RWPE2 (cell line): ENCODE measurements at regions not wholly inside any gene's neighbourhood (a gene's known extent, or its start where the extent isn't known, plus 50 kb on each side); places are given as distances from the start of the nearest gene placed in this dataset.

Experiments
- ATAC-seq: fragments of 200-7000 bp; cut with Tn5 transposase; 3 replicates; pipeline ENCODE4 v1.9.1; 2021; ENCODE audit warnings: low read depth
- DNase-seq: peaks from one replicate; pipeline ENCODE4 v3.0.0-alpha.2; 2020; ENCODE audit warnings: low spot score
- H3K27ac ChIP-seq: fragments of 450-650 bp; 2 replicates; pipeline ENCODE4 v1.5.1; 2017; ENCODE audit warnings: mild to moderate bottlenecking; ENCODE audit not compliant: poor library complexity, severe bottlenecking
- H3K27me3 ChIP-seq: fragments of 250-450 bp; sonication (Bioruptor Pico); 2 replicates; pipeline ENCODE4 v1.5.1; 2021; ENCODE audit warnings: mild to moderate bottlenecking, moderate library complexity; ENCODE audit not compliant: insufficient read depth, poor library complexity, severe bottlenecking
- H3K36me3 ChIP-seq: fragments of 250-450 bp; sonication (Bioruptor Pico); 2 replicates; pipeline ENCODE4 v1.5.1; 2020; ENCODE audit warnings: low read depth, mild to moderate bottlenecking, moderate library complexity
- H3K4me1 ChIP-seq: fragments of 250-450 bp; sonication (Bioruptor Pico); 2 replicates; pipeline ENCODE4 v1.5.1; 2021; ENCODE audit warnings: mild to moderate bottlenecking, moderate library complexity; ENCODE audit not compliant: insufficient read depth, poor library complexity, severe bottlenecking
- H3K4me3 ChIP-seq: fragments of 250-450 bp; sonication (Bioruptor Pico); 2 replicates; pipeline ENCODE4 v1.5.1; 2021; ENCODE audit warnings: mild to moderate bottlenecking, moderate library complexity; ENCODE audit not compliant: severe bottlenecking
- H3K9me3 ChIP-seq: fragments of 250-450 bp; sonication (Bioruptor Pico); 2 replicates; pipeline ENCODE4 v1.5.1; 2021; ENCODE audit warnings: mild to moderate bottlenecking, moderate library complexity; ENCODE audit not compliant: severe bottlenecking
- TF ChIP-seq, protein P1 (sequence below): fragments of 450-650 bp; IDR thresholded peaks from one replicate; pipeline ENCODE4 v1.5.1; 2017; ENCODE audit warnings: mild to moderate bottlenecking, moderate library complexity; ENCODE audit not compliant: poor library complexity, severe bottlenecking

DNA sequence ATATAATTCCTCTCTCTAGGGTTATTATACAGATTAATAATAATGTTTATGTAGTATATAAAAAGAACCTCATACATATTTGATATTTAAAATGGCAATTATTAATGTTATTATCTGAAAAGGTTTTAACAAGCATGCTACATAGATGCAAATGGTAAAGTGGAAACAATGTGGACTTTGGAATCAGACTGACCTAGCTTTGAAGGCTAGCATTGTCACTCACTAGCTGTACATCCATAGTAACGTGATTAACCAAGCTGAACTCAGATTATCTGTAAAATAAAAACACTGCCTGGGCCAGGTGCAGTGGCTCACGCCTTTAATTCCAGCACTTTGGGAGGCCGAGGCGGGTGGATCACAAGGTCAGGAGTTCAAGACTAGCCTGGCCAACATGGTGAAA, 233.7 kb upstream of the SPRY1 start:
- no peak for ATAC-seq
- H3K9me3 ChIP-seq = peaks cover 3% of the 10 kb centered on the region
- H3K36me3 ChIP-seq = no peaks in the 10 kb centered on the region
- H3K27ac ChIP-seq = no peak overlapping the region
- TF ChIP-seq, protein P1, sequence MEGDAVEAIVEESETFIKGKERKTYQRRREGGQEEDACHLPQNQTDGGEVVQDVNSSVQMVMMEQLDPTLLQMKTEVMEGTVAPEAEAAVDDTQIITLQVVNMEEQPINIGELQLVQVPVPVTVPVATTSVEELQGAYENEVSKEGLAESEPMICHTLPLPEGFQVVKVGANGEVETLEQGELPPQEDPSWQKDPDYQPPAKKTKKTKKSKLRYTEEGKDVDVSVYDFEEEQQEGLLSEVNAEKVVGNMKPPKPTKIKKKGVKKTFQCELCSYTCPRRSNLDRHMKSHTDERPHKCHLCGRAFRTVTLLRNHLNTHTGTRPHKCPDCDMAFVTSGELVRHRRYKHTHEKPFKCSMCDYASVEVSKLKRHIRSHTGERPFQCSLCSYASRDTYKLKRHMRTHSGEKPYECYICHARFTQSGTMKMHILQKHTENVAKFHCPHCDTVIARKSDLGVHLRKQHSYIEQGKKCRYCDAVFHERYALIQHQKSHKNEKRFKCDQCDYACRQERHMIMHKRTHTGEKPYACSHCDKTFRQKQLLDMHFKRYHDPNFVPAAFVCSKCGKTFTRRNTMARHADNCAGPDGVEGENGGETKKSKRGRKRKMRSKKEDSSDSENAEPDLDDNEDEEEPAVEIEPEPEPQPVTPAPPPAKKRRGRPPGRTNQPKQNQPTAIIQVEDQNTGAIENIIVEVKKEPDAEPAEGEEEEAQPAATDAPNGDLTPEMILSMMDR = no peak
- H3K27me3 ChIP-seq = no peaks in the 10 kb centered on the region
- no peak for DNase-seq
- no peak overlapping the region for H3K4me3 ChIP-seq
- H3K4me1 ChIP-seq = peaks cover 5% of the 10 kb centered on the region

DNA sequence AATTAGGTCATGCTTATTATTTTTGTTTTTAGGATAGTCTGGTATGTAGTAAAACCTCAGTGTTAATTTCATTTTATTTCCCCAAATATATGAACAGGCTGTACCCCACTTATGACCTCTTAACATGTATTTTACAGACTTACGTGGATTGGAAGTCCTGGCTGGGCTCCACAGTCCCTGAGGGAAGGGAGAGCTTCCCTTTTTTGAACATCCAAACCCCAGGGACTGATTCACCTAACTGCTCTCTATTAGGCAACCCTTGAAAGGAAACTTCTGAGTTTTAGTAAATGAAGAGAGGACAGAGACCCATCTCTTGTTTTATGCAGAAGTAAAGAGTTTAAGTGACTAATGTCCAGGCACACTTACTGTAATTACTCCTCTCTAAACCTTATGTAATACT, 233.1 kb upstream of the SPRY1 start:
- peaks cover 3% of the 10 kb centered on the region for H3K9me3 ChIP-seq
- no peaks in the 10 kb centered on the region for H3K27me3 ChIP-seq
- H3K4me3 ChIP-seq = no peak overlapping the region
- no peaks in the 10 kb centered on the region for H3K36me3 ChIP-seq
- TF ChIP-seq, protein P1 = no peak
- no peak for DNase-seq
- H3K27ac ChIP-seq = no peak overlapping the region
- ATAC-seq = no peak
- no peaks in the 10 kb centered on the region for H3K4me1 ChIP-seq

DNA sequence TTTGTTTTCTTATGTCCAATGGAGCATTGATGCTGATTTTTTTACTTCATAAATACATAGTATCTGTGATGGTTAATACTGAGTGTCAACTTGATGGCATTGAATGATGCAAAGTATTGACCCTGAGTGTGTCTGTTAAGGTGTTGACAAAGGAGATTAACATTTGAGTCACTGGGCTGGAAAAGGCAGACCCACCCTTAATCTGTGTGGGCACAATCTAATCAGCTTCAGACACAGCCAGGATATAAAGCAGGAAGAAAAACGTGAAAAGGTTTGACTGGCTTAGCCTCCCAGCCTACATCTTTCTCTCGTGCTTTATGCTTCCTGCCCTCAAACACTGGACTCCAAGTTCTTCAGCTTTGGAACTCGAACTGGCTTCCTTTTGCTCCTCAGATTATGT, 230.6 kb upstream of the SPRY1 start:
- no peaks in the 10 kb centered on the region for H3K27me3 ChIP-seq
- ATAC-seq (no peak), DNase-seq (no peak)
- no peaks in the 10 kb centered on the region for H3K36me3 ChIP-seq
- no peaks in the 10 kb centered on the region for H3K4me1 ChIP-seq
- no peak overlapping the region for H3K27ac ChIP-seq
- no peak overlapping the region for H3K4me3 ChIP-seq
- H3K9me3 ChIP-seq = peaks cover under 1% of the 10 kb centered on the region
- TF ChIP-seq, protein P1 = no peak

DNA sequence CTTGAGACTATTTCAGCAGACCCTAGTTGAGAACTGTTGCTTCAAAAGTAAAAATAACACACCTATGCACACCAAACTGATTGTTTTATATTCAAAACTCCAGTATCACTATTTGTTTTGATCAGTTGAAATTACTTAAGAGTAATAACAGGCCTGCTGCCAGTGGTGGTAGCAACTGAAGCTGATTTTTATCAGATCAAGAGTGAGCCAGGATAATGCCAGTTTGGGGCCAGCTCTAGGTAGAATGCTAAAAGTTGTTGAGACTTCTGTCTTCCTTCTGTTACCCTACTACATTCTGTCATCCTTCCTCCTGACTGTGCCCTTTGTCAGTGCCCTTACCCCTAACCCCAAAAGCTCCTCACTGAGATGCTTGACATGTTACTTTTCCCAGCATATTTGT, 228.7 kb upstream of the SPRY1 start:
- Histone ChIP-seq H3K4me3 (no peak overlapping the region), H3K4me1 (no peaks in the 10 kb centered on the region), H3K27me3 (no peaks in the 10 kb centered on the region), H3K36me3 (no peaks in the 10 kb centered on the region), H3K27ac (no peak overlapping the region), H3K9me3 (no peaks in the 10 kb centered on the region)
- no peak for DNase-seq
- no peak for ATAC-seq
- TF ChIP-seq, protein P1 = no peak

DNA sequence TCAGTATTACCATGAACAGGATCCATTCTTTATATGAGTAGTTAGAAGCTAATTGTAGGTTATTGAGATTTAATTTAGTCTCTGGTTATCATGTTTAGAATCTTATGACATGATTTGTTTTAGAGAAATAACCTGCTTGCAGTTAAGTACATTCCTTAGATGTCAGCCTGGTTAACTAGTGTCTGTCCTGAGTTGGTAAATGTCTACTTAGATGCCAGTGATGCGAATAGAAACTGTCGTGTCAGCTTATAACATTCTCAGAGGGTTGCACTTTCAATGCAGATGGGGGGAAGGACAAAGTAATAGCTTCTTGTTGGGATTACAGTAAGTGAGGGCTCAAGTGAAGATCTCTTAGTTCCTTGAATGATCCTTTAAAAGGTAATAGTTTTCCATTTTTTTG, 227.8 kb upstream of the SPRY1 start:
- DNase-seq = no peak
- no peak for ATAC-seq
- Histone ChIP-seq H3K27ac (no peak overlapping the region), H3K27me3 (no peaks in the 10 kb centered on the region), H3K9me3 (no peaks in the 10 kb centered on the region), H3K4me3 (no peak overlapping the region), H3K36me3 (no peaks in the 10 kb centered on the region), H3K4me1 (no peaks in the 10 kb centered on the region)
- TF ChIP-seq, protein P1 = no peak
